ENCODE measurements at regions not wholly inside any gene's neighbourhood (a gene's known extent, or its start where the extent isn't known, plus 50 kb on each side); places are given as distances from the start of the nearest gene placed in this dataset.

DNA sequence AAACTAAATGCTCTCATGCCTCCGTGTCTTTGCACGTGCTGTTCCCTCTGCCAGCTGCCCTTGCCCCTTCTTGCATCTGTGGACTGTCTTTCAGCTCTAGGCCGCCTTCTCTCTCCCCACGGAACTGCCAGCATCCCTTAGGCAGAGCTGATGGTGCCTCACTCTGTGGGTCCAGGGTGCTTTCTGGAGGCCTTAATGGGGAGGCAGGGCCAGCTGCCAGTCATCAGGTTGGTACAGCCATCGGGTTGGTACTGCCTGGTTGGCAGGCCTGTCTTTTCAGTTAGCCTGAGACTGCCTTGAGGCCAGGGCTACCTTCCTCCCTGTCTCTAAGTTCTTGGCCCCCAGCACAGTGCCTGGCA is 61.4 kb upstream of the TARBP1 start:
- H3K4me3 Mint-ChIP-seq: no peak overlapping the region
- ATAC-seq: no peak

DNA sequence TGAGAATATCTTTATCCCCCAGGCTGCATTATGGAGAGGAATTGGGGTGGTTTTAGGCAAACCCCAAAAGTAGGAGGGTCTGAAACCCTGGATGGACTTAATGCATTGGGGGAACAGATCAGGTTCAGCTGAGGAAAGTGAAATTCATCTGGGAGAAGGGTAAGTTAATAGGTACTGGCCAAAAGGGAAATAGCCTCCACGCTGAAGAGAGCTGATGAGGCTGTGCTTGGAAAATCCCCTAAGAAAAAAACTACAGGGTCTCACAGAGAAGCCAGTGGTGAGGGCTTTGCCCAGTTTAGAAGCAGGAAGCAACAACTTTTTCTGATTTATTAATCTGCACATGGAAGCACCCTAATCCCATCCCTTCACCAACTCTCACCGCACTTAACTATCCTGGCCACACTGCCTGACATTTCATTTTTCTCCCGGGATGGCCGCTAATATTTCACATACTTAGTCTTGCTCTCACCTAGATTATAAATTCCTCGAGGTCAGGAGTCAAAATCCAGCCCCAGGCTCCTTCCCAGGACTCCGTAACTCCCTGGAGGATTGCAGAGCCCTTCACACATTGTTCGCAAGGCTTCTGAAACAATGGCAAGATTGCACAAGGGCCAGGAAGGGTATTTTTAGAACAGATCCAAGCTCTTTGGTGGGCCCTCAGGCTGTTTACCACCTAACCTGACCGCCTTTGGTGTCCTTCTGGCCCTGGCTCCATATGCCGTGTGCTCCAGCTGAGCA is 60.9 kb upstream of the TARBP1 start:
- Mint-ChIP-seq H3K4me3 (no peak overlapping the region), H3K27me3 (ENCODE audit: low read depth) (no peaks in the 10 kb centered on the region), H3K36me3 (ENCODE audit: insufficient read depth) (no peaks in the 10 kb centered on the region), H3K9me3 (no peaks in the 10 kb centered on the region), H3K4me1 (ENCODE audit: low read depth) (peaks cover 16% of the 10 kb centered on the region)
- ATAC-seq (no peak), DNase-seq (no peak)

More for the DNA sequence above, 61.4 kb upstream of the TARBP1 start:
- H3K4me1 Mint-ChIP-seq (ENCODE audit: low read depth): peaks cover 18% of the 10 kb centered on the region
- DNase-seq: no peak
- no peaks in the 10 kb centered on the region for H3K36me3 Mint-ChIP-seq (ENCODE audit: insufficient read depth)
- H3K27me3 Mint-ChIP-seq (ENCODE audit: low read depth): no peaks in the 10 kb centered on the region
- no peaks in the 10 kb centered on the region for H3K9me3 Mint-ChIP-seq

DNA sequence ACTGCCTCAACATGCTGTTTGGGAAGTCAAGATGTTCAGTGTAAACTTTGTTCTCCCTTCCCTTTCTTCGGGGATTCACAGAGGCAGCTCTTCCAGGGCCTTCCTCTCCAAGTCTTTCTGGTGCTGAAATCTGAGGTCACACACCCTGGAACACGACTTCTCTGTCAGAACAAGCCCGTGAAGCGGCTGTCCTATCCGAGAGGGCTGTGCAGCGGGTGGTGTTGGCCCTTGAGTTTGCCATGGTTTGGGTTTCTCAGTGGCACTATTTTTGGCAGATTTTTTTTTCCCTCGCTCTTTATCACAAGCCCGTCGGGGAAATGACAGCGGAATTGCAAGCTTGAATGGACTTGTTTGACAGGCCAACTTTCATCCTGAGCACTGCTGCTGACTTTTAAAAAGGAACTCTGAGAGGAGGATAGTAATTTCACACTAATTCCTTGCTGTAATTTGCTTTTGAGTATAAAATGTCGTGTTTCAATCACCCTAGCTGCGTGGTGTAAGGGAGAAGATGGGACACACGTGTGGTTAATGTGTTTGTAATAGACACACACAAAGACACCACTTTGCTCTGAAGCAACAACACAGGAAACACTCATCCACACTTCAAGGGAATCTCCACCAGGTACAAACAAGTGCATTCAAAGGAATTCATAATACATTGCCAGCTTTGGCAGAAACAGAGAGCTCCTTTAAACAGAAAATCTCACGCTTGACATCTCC is 60.1 kb upstream of the TARBP1 start:
- ATAC-seq (no peak), DNase-seq (no peak)
- H3K36me3 Mint-ChIP-seq (ENCODE audit: insufficient read depth): no peaks in the 10 kb centered on the region
- H3K9me3 Mint-ChIP-seq: no peaks in the 10 kb centered on the region
- peaks cover 8% of the 10 kb centered on the region for H3K4me1 Mint-ChIP-seq (ENCODE audit: low read depth)
- no peaks in the 10 kb centered on the region for H3K27me3 Mint-ChIP-seq (ENCODE audit: low read depth)
- no peak overlapping the region for H3K4me3 Mint-ChIP-seq

GRCh38 chr1:234538062-234538731 is 59.2 kb upstream of the TARBP1 start:
- Mint-ChIP-seq H3K9me3 (no peaks in the 10 kb centered on the region), H3K36me3 (ENCODE audit: insufficient read depth) (no peaks in the 10 kb centered on the region), H3K27me3 (ENCODE audit: low read depth) (no peaks in the 10 kb centered on the region), H3K4me1 (ENCODE audit: low read depth) (no peaks in the 10 kb centered on the region), H3K4me3 (no peak overlapping the region)
- no peak for ATAC-seq
- DNase-seq: no peak

DNA sequence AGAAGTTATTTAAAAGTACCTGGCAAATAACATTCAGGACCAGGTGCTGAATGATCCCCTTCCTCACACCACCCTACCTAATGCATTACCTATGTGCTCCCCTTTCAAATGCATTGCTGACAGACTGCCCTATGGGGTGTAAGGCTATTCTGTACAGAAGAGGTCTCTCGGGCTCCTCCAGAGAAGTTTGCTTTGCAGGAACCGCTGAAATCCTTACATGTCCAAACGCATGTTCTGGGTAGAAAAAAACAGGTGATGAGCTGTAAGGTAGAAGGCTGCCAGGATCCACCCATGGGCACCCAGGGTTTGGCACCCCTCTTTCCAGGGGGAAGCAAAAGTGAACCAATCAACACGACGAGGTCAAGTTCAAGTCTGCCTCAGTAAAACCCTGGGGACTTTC is 58.3 kb upstream of the TARBP1 start:
- H3K9me3 Mint-ChIP-seq: no peaks in the 10 kb centered on the region
- H3K4me3 Mint-ChIP-seq: no peak overlapping the region
- DNase-seq (no peak), ATAC-seq (no peak)
- H3K4me1 Mint-ChIP-seq (ENCODE audit: low read depth): no peaks in the 10 kb centered on the region
- H3K36me3 Mint-ChIP-seq (ENCODE audit: insufficient read depth): no peaks in the 10 kb centered on the region
- H3K27me3 Mint-ChIP-seq (ENCODE audit: low read depth): no peaks in the 10 kb centered on the region

GRCh38 chr1:234536741-234537140 is 57.8 kb upstream of the TARBP1 start:
- ATAC-seq (no peak), DNase-seq (no peak)
- Mint-ChIP-seq H3K4me3 (no peak overlapping the region), H3K36me3 (ENCODE audit: insufficient read depth) (no peaks in the 10 kb centered on the region), H3K9me3 (no peaks in the 10 kb centered on the region), H3K4me1 (ENCODE audit: low read depth) (no peaks in the 10 kb centered on the region), H3K27me3 (ENCODE audit: low read depth) (no peaks in the 10 kb centered on the region)

GRCh38 chr1:234535763-234536515 is 57.0 kb upstream of the TARBP1 start:
- H3K4me3 Mint-ChIP-seq: no peak overlapping the region
- DNase-seq (no peak), ATAC-seq (no peak)
- H3K9me3 Mint-ChIP-seq: no peaks in the 10 kb centered on the region
- H3K27me3 Mint-ChIP-seq (ENCODE audit: low read depth): no peaks in the 10 kb centered on the region
- no peaks in the 10 kb centered on the region for H3K36me3 Mint-ChIP-seq (ENCODE audit: insufficient read depth)
- no peaks in the 10 kb centered on the region for H3K4me1 Mint-ChIP-seq (ENCODE audit: low read depth)

GRCh38 chr1:234535218-234535617 is 56.2 kb upstream of the TARBP1 start:
- no peak for DNase-seq
- H3K9me3 Mint-ChIP-seq: no peaks in the 10 kb centered on the region
- H3K27me3 Mint-ChIP-seq (ENCODE audit: low read depth): peaks cover 2% of the 10 kb centered on the region
- no peaks in the 10 kb centered on the region for H3K36me3 Mint-ChIP-seq (ENCODE audit: insufficient read depth)
- ATAC-seq: no peak
- no peaks in the 10 kb centered on the region for H3K4me1 Mint-ChIP-seq (ENCODE audit: low read depth)
- no peak overlapping the region for H3K4me3 Mint-ChIP-seq

DNA sequence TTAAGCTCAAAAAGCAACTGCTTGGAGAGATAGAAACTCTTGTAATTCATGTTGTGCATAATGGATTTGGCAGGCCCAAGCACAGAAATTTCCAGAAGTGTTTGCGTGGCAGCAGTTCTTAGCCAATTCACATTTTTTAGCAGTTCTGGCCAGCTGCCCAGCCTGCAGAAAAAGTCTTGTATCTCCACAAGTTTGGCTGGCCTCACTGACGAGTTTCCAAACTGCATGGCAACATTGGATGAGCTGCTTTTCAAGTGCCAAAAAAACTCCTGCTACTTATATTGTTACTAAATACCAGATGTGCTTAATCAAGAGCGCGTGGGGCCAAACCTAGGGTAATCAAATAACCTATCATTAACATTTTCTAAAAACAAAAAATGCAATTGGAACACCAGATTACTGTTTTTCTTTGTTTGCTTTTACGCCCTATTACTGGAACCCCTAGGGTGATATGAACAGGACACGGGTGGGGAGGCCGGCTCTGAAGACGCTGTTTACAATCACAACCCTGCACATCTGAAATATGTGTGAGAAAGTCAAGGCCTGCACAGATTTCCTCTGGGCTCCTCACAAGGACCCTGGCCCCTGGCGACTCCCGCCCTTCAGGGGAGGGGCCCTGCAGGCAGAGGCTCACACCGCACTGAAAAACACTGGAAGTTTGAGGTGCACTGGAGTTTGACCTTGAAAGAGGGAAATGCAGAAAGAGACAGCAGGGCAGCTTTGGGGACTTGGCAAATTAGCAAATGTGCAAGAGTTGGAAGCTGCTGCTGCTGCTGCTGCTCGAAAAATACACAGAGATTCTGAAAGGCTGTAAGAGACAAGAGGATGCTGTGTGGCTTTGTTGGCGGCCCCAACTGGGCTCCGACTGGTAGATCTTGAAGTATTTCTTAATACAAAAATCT is 55.2 kb upstream of the TARBP1 start:
- Mint-ChIP-seq H3K4me3 (no peak overlapping the region), H3K36me3 (ENCODE audit: insufficient read depth) (no peaks in the 10 kb centered on the region), H3K9me3 (no peaks in the 10 kb centered on the region), H3K4me1 (ENCODE audit: low read depth) (peaks cover 4% of the 10 kb centered on the region), H3K27me3 (ENCODE audit: low read depth) (peaks cover 4% of the 10 kb centered on the region)
- no peak for ATAC-seq
- no peak for DNase-seq

DNA sequence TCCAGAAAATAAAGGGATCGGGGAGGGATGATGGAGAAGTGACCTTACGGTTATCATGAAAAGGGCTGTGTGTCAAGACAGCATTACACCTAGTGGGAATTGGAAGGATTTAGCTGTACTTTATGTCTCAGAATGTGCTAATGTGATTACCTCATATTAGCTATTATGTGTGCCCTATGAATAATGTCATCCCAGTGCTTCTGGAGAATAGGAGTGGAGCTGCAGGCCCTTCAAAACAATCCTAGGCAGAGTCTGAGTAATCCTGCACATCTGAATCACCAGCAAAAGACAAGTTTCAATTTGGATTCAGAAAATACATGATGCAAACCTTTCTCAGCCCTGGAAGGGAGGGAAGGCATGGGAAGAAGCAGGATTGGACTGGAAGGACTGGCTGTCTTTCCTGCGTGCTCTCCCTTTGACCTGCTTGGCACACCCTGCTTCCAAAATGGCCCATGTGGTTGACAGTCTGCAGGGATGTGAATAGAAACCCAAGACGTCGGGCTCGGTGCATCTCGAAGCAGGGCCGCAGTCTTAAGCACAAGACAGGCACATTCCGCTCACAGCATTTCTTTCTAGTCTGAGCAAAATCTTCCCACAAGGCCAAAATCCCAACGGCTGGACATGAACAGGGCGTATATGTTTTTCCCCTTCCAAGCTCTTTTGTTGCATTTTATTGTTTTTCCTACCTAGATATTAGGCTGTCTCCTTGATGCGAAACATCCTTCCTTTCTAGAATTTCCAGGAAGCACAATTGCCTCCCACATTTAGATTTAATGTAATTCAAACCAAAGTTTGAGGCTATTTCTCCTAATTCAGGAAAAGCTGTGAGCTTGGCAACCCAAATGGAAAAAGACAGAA is 54.3 kb upstream of the TARBP1 start:
- peaks cover 4% of the 10 kb centered on the region for H3K27me3 Mint-ChIP-seq (ENCODE audit: low read depth)
- H3K9me3 Mint-ChIP-seq: no peaks in the 10 kb centered on the region
- ATAC-seq (no peak), DNase-seq (no peak)
- H3K4me1 Mint-ChIP-seq (ENCODE audit: low read depth): peaks cover 4% of the 10 kb centered on the region
- H3K36me3 Mint-ChIP-seq (ENCODE audit: insufficient read depth): no peaks in the 10 kb centered on the region
- no peak overlapping the region for H3K4me3 Mint-ChIP-seq

DNA sequence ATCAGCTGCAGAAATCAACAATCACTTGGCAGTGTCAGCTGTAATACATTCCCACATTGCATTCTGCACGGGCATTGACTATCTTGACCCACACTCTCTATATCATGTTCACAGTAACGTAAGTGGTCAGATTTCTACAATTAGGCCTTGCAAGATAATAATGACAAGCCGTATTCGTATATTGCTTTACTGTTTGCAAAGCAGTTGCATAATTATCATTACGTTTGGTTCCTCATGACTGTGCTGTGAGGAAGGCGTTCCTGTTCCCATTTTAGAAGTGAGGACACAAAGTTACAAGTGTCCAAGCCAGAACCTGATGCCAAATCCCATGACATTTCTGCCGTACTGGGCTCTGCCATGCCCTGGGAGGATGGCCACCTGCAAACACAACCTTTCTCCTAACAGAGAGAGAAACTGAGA is 53.5 kb upstream of the TARBP1 start:
- Mint-ChIP-seq H3K4me1 (ENCODE audit: low read depth) (peaks cover 4% of the 10 kb centered on the region), H3K27me3 (ENCODE audit: low read depth) (peaks cover 6% of the 10 kb centered on the region), H3K4me3 (no peak overlapping the region), H3K9me3 (no peaks in the 10 kb centered on the region), H3K36me3 (ENCODE audit: insufficient read depth) (no peaks in the 10 kb centered on the region)
- DNase-seq: no peak
- ATAC-seq: no peak

- DNase-seq (no peak), ATAC-seq (no peak)
- no peak overlapping the region for H3K4me3 Mint-ChIP-seq
- peaks cover 4% of the 10 kb centered on the region for H3K4me1 Mint-ChIP-seq (ENCODE audit: low read depth)
- H3K27me3 Mint-ChIP-seq (ENCODE audit: low read depth): peaks cover 6% of the 10 kb centered on the region
- H3K9me3 Mint-ChIP-seq: no peaks in the 10 kb centered on the region
- H3K36me3 Mint-ChIP-seq (ENCODE audit: insufficient read depth): no peaks in the 10 kb centered on the region
These were observed 52.2 kb upstream of the TARBP1 start for GRCh38 chr1:234531151-234531635.

GRCh38 chr1:234530672-234531071 is 51.7 kb upstream of the TARBP1 start:
- H3K27me3 Mint-ChIP-seq (ENCODE audit: low read depth): peaks cover 6% of the 10 kb centered on the region
- H3K36me3 Mint-ChIP-seq (ENCODE audit: insufficient read depth): no peaks in the 10 kb centered on the region
- H3K4me1 Mint-ChIP-seq (ENCODE audit: low read depth): peaks cover 4% of the 10 kb centered on the region
- no peak overlapping the region for H3K4me3 Mint-ChIP-seq
- ATAC-seq (no peak), DNase-seq (no peak)
- no peaks in the 10 kb centered on the region for H3K9me3 Mint-ChIP-seq
